ENCODE measurements at regions not wholly inside any gene's neighbourhood (a gene's known extent, or its start where the extent isn't known, plus 50 kb on each side); places are given as distances from the start of the nearest gene placed in this dataset.

GRCh38 chr10:129402459-129402858, 64.6 kb upstream of the MGMT start:
- no peak for TF ChIP-seq POLR2A (IDR thresholded peaks at IDR 0.05; ENCODE audit: low read depth, low read length)
- TF ChIP-seq POU2F2 (IDR thresholded peaks at IDR 0.05; ENCODE audit: low read depth, low read length) = no peak
- TF ChIP-seq TAF1 (IDR thresholded peaks at IDR 0.05; ENCODE audit: low read depth, low read length) = no peak

Measured in GM12891 (cell line).